ENCODE measurements at regions not wholly inside any gene's neighbourhood (a gene's known extent, or its start where the extent isn't known, plus 50 kb on each side); places are given as distances from the start of the nearest gene placed in this dataset.

GRCh38 chr16:5820472-5820871 lies 722.9 kb upstream of the EEF2KMT start:
- Mint-ChIP-seq H3K4me3 (no peak overlapping the region), H3K9me3 (peaks cover 4 to 17% (median 7%) of the 10 kb centered on the region in 5 donors), H3K27me3 (no peaks in the 10 kb centered on the region), H3K36me3 (no peaks in the 10 kb centered on the region), H3K4me1 (no peaks in the 10 kb centered on the region), H3K27ac (no peak overlapping the region)
- no peaks in the 10 kb centered on the region for H3K9me3 ChIP-seq (ENCODE audit: low read length)
- no peaks in the 10 kb centered on the region for H3K27me3 ChIP-seq (ENCODE audit: insufficient read depth, low read length, poor library complexity, severe bottlenecking)
- no peak overlapping the region for H3K4me3 ChIP-seq (ENCODE audit: low read length)
- no peaks in the 10 kb centered on the region for H3K36me3 ChIP-seq (ENCODE audit: insufficient read depth, low read length)
- H3K27ac ChIP-seq (ENCODE audit: low read depth, low read length): no peak overlapping the region
- no peak for DNase-seq
- no peaks in the 10 kb centered on the region for H3K4me1 ChIP-seq (ENCODE audit: insufficient read depth, low read length)
- ChIA-PET CTCF (no interaction called here), POLR2A (no interaction called here)

GRCh38 chr16:5815570-5816237 lies 718.1 kb upstream of the EEF2KMT start:
- H3K9me3 Mint-ChIP-seq: peaks cover 4 to 13% (median 11%) of the 10 kb centered on the region in 5 donors
- no peak overlapping the region for H3K27ac Mint-ChIP-seq
- CTCF ChIA-PET: no interaction called here
- H3K4me3 Mint-ChIP-seq: no peak overlapping the region
- H3K4me1 ChIP-seq (ENCODE audit: insufficient read depth, low read length): no peaks in the 10 kb centered on the region
- H3K27me3 ChIP-seq (ENCODE audit: insufficient read depth, low read length, poor library complexity, severe bottlenecking): no peaks in the 10 kb centered on the region
- H3K36me3 ChIP-seq (ENCODE audit: insufficient read depth, low read length): no peaks in the 10 kb centered on the region
- POLR2A ChIA-PET: no interaction called here
- H3K27ac ChIP-seq (ENCODE audit: low read depth, low read length): no peak overlapping the region
- H3K9me3 ChIP-seq (ENCODE audit: low read length): no peaks in the 10 kb centered on the region
- no peak overlapping the region for H3K4me3 ChIP-seq (ENCODE audit: low read length)
- no peaks in the 10 kb centered on the region for H3K36me3 Mint-ChIP-seq
- DNase-seq: no peak
- no peaks in the 10 kb centered on the region for H3K4me1 Mint-ChIP-seq
- no peaks in the 10 kb centered on the region for H3K27me3 Mint-ChIP-seq

- Mint-ChIP-seq H3K36me3 (peaks cover 0 to 1% (median 0%) of the 10 kb centered on the region in 3 donors), H3K27ac (no peak overlapping the region), H3K9me3 (peaks cover 4 to 14% (median 10%) of the 10 kb centered on the region in 5 donors), H3K4me3 (no peak overlapping the region), H3K27me3 (no peaks in the 10 kb centered on the region), H3K4me1 (no peaks in the 10 kb centered on the region)
- CTCF ChIA-PET: no interaction called here
- no peaks in the 10 kb centered on the region for H3K27me3 ChIP-seq (ENCODE audit: insufficient read depth, low read length, poor library complexity, severe bottlenecking)
- no peak overlapping the region for H3K4me3 ChIP-seq (ENCODE audit: low read length)
- no peaks in the 10 kb centered on the region for H3K9me3 ChIP-seq (ENCODE audit: low read length)
- H3K36me3 ChIP-seq (ENCODE audit: insufficient read depth, low read length): no peaks in the 10 kb centered on the region
- no peak for DNase-seq
- no peaks in the 10 kb centered on the region for H3K4me1 ChIP-seq (ENCODE audit: insufficient read depth, low read length)
- POLR2A ChIA-PET: no interaction called here
- H3K27ac ChIP-seq (ENCODE audit: low read depth, low read length): no peak overlapping the region
Observed at GRCh38 chr16:5801396-5801795, 703.8 kb upstream of the EEF2KMT start.

- peaks cover 2 to 5% (median 4%) of the 10 kb centered on the region in 5 donors for H3K9me3 Mint-ChIP-seq
- no peaks in the 10 kb centered on the region for H3K27me3 ChIP-seq (ENCODE audit: insufficient read depth, low read length, poor library complexity, severe bottlenecking)
Observed at GRCh38 chr16:5793556-5793955, 696.0 kb upstream of the EEF2KMT start.

GRCh38 chr16:5791011-5791657 lies 693.5 kb upstream of the EEF2KMT start:
- no peaks in the 10 kb centered on the region for H3K4me1 Mint-ChIP-seq
- H3K9me3 Mint-ChIP-seq: peaks cover 0 to 11% (median 7%) of the 10 kb centered on the region in 5 donors

More at GRCh38 chr16:5793556-5793955, 696.0 kb upstream of the EEF2KMT start:
- no peaks in the 10 kb centered on the region for H3K4me1 ChIP-seq (ENCODE audit: insufficient read depth, low read length)
- no peak overlapping the region for H3K4me3 ChIP-seq (ENCODE audit: low read length)
- no peaks in the 10 kb centered on the region for H3K9me3 ChIP-seq (ENCODE audit: low read length)
- no peaks in the 10 kb centered on the region for H3K4me1 Mint-ChIP-seq
- H3K36me3 ChIP-seq (ENCODE audit: insufficient read depth, low read length): no peaks in the 10 kb centered on the region
- no peak overlapping the region for H3K27ac Mint-ChIP-seq
- POLR2A ChIA-PET: no interaction called here
- peaks cover 0 to 1% (median 0%) of the 10 kb centered on the region in 3 donors for H3K36me3 Mint-ChIP-seq
- H3K27me3 Mint-ChIP-seq: no peaks in the 10 kb centered on the region
- CTCF ChIA-PET: no interaction called here
- H3K27ac ChIP-seq (ENCODE audit: low read depth, low read length): no peak overlapping the region
- no peak overlapping the region for H3K4me3 Mint-ChIP-seq
- no peak for DNase-seq

GRCh38 chr16:5790512-5790911 lies 692.9 kb upstream of the EEF2KMT start:
- Mint-ChIP-seq H3K4me1 (no peaks in the 10 kb centered on the region), H3K4me3 (no peak overlapping the region), H3K9me3 (peaks cover 0 to 16% (median 9%) of the 10 kb centered on the region in 5 donors), H3K27me3 (no peaks in the 10 kb centered on the region), H3K27ac (no peak overlapping the region), H3K36me3 (peaks cover 0 to 1% (median 0%) of the 10 kb centered on the region in 3 donors)
- no peak overlapping the region for H3K27ac ChIP-seq (ENCODE audit: low read depth, low read length)
- no peak overlapping the region for H3K4me3 ChIP-seq (ENCODE audit: low read length)
- DNase-seq: no peak
- H3K9me3 ChIP-seq (ENCODE audit: low read length): no peaks in the 10 kb centered on the region
- no peaks in the 10 kb centered on the region for H3K27me3 ChIP-seq (ENCODE audit: insufficient read depth, low read length, poor library complexity, severe bottlenecking)
- H3K36me3 ChIP-seq (ENCODE audit: insufficient read depth, low read length): no peaks in the 10 kb centered on the region
- ChIA-PET POLR2A (no interaction called here), CTCF (no interaction called here)
- H3K4me1 ChIP-seq (ENCODE audit: insufficient read depth, low read length): no peaks in the 10 kb centered on the region

More at GRCh38 chr16:5791011-5791657, 693.5 kb upstream of the EEF2KMT start:
- no peak overlapping the region for H3K27ac Mint-ChIP-seq
- H3K27me3 Mint-ChIP-seq: no peaks in the 10 kb centered on the region
- H3K36me3 Mint-ChIP-seq: peaks cover 0 to 1% (median 0%) of the 10 kb centered on the region in 3 donors
- Histone ChIP-seq H3K27ac (ENCODE audit: low read depth, low read length) (no peak overlapping the region), H3K4me1 (ENCODE audit: insufficient read depth, low read length) (no peaks in the 10 kb centered on the region), H3K36me3 (ENCODE audit: insufficient read depth, low read length) (no peaks in the 10 kb centered on the region), H3K4me3 (ENCODE audit: low read length) (no peak overlapping the region), H3K9me3 (ENCODE audit: low read length) (no peaks in the 10 kb centered on the region), H3K27me3 (ENCODE audit: insufficient read depth, low read length, poor library complexity, severe bottlenecking) (no peaks in the 10 kb centered on the region)
- H3K4me3 Mint-ChIP-seq: no peak overlapping the region
- DNase-seq: no peak
- ChIA-PET POLR2A (no interaction called here), CTCF (no interaction called here)

GRCh38 chr16:5789033-5789432 lies 691.4 kb upstream of the EEF2KMT start:
- POLR2A ChIA-PET: no interaction called here
- peaks cover 0 to 1% (median 0%) of the 10 kb centered on the region in 3 donors for H3K36me3 Mint-ChIP-seq
- H3K4me3 Mint-ChIP-seq: no peak overlapping the region
- no peaks in the 10 kb centered on the region for H3K36me3 ChIP-seq (ENCODE audit: insufficient read depth, low read length)
- peaks cover 0 to 1% of the 10 kb centered on the region in 2 donors for H3K27me3 Mint-ChIP-seq
- H3K27ac Mint-ChIP-seq: no peak overlapping the region
- H3K4me3 ChIP-seq (ENCODE audit: low read length): no peak overlapping the region
- DNase-seq: no peak
- H3K27ac ChIP-seq (ENCODE audit: low read depth, low read length): no peak overlapping the region
- CTCF ChIA-PET: no interaction called here
- H3K4me1 ChIP-seq (ENCODE audit: insufficient read depth, low read length): no peaks in the 10 kb centered on the region
- no peaks in the 10 kb centered on the region for H3K27me3 ChIP-seq (ENCODE audit: insufficient read depth, low read length, poor library complexity, severe bottlenecking)
- H3K9me3 Mint-ChIP-seq: peaks cover 0 to 16% (median 9%) of the 10 kb centered on the region in 5 donors
- H3K9me3 ChIP-seq (ENCODE audit: low read length): no peaks in the 10 kb centered on the region
- no peaks in the 10 kb centered on the region for H3K4me1 Mint-ChIP-seq

GRCh38 chr16:5781436-5781835 lies 683.8 kb upstream of the EEF2KMT start:
- H3K27me3 Mint-ChIP-seq: peaks cover 0 to 1% of the 10 kb centered on the region in 2 donors
- no peak overlapping the region for H3K4me3 Mint-ChIP-seq
- CTCF ChIA-PET: no interaction called here
- Histone ChIP-seq H3K4me1 (ENCODE audit: insufficient read depth, low read length) (no peaks in the 10 kb centered on the region), H3K36me3 (ENCODE audit: insufficient read depth, low read length) (no peaks in the 10 kb centered on the region), H3K27me3 (ENCODE audit: insufficient read depth, low read length, poor library complexity, severe bottlenecking) (no peaks in the 10 kb centered on the region), H3K27ac (ENCODE audit: low read depth, low read length) (no peak overlapping the region), H3K4me3 (ENCODE audit: low read length) (no peak overlapping the region), H3K9me3 (ENCODE audit: low read length) (no peaks in the 10 kb centered on the region)
- no peak for DNase-seq
- H3K27ac Mint-ChIP-seq: no peak overlapping the region
- H3K4me1 Mint-ChIP-seq: no peaks in the 10 kb centered on the region
- POLR2A ChIA-PET: no interaction called here
- peaks cover 0 to 14% (median 10%) of the 10 kb centered on the region in 5 donors for H3K9me3 Mint-ChIP-seq
- no peaks in the 10 kb centered on the region for H3K36me3 Mint-ChIP-seq
